HEK293T (cell line): ENCODE measurements at regions not wholly inside any gene's neighbourhood (a gene's known extent, or its start where the extent isn't known, plus 50 kb on each side); places are given as distances from the start of the nearest gene placed in this dataset.

Experiments used
- BHLHE40 ChIP-seq: fragments of 450-650 bp; IDR thresholded peaks from 2 replicates; pipeline ENCODE4 v1.6.1; 2016; ENCODE audit warnings: mild to moderate bottlenecking, moderate library complexity, borderline replicate concordance
- NFRKB ChIP-seq: fragments of 450-650 bp; IDR thresholded peaks from 2 replicates; pipeline ENCODE4 v1.6.1; 2016; ENCODE audit warnings: mild to moderate bottlenecking, moderate library complexity
- SUZ12 ChIP-seq: fragments of 450-650 bp; IDR thresholded peaks from 2 replicates; pipeline ENCODE4 v1.6.1; 2016; ENCODE audit warnings: mild to moderate bottlenecking

GRCh38 chr6:80641591-80641990, 535.1 kb downstream of the BCKDHB start:
- TF ChIP-seq SUZ12: no peak
- TF ChIP-seq NFRKB: no peak
- no peak for TF ChIP-seq BHLHE40
